ENCODE measurements at regions not wholly inside any gene's neighbourhood (a gene's known extent, or its start where the extent isn't known, plus 50 kb on each side); places are given as distances from the start of the nearest gene placed in this dataset.
A peak's percentile ranks its signal among the peaks of the same experiment; 100 is the strongest.
"Not testable (repeated sequence)": the region's sequence is repeated elsewhere in the genome, so short reads cannot be mapped to it uniquely, and the experiment has no call there.

GRCh38 chr19:31527443-31527842 lies 178.2 kb upstream of the TSHZ3 start:
- Mint-ChIP-seq H3K27me3 (peaks cover 5% of the 10 kb centered on the region), H3K27ac (no peak overlapping the region), H3K36me3 (peaks cover 3% of the 10 kb centered on the region), H3K9me3 (peaks cover 11% of the 10 kb centered on the region), H3K4me3 (no peak overlapping the region), H3K4me1 (no peaks in the 10 kb centered on the region)

GRCh38 chr19:31528261-31528660 lies 179.0 kb upstream of the TSHZ3 start:
- H3K27ac Mint-ChIP-seq: no peak overlapping the region
- peaks cover 3% of the 10 kb centered on the region for H3K36me3 Mint-ChIP-seq
- peaks cover 11% of the 10 kb centered on the region for H3K9me3 Mint-ChIP-seq
- peaks cover 7% of the 10 kb centered on the region for H3K27me3 Mint-ChIP-seq
- no peaks in the 10 kb centered on the region for H3K4me1 Mint-ChIP-seq
- no peak overlapping the region for H3K4me3 Mint-ChIP-seq

GRCh38 chr19:31529121-31529520 lies 179.9 kb upstream of the TSHZ3 start:
- no peak overlapping the region for H3K27ac Mint-ChIP-seq
- H3K27me3 Mint-ChIP-seq: peaks cover 7% of the 10 kb centered on the region
- no peaks in the 10 kb centered on the region for H3K4me1 Mint-ChIP-seq
- peaks cover 3% of the 10 kb centered on the region for H3K36me3 Mint-ChIP-seq
- H3K4me3 Mint-ChIP-seq: no peak overlapping the region
- H3K9me3 Mint-ChIP-seq: peaks cover 11% of the 10 kb centered on the region

- no peak overlapping the region for H3K27ac Mint-ChIP-seq
- no peaks in the 10 kb centered on the region for H3K36me3 Mint-ChIP-seq
- no peaks in the 10 kb centered on the region for H3K4me1 Mint-ChIP-seq
- H3K27me3 Mint-ChIP-seq: peaks cover 2% of the 10 kb centered on the region
- H3K9me3 Mint-ChIP-seq: peaks cover 5% of the 10 kb centered on the region
- H3K4me3 Mint-ChIP-seq: no peak overlapping the region
Observed at GRCh38 chr19:31530781-31531180, 181.5 kb upstream of the TSHZ3 start.

- no peaks in the 10 kb centered on the region for H3K4me1 Mint-ChIP-seq
- H3K4me3 Mint-ChIP-seq: no peak overlapping the region
- H3K36me3 Mint-ChIP-seq: no peaks in the 10 kb centered on the region
- no peaks in the 10 kb centered on the region for H3K9me3 Mint-ChIP-seq
- H3K27me3 Mint-ChIP-seq: peaks cover 2% of the 10 kb centered on the region
- H3K27ac Mint-ChIP-seq: no peak overlapping the region
Observed at GRCh38 chr19:31531326-31531725, 182.1 kb upstream of the TSHZ3 start.

- no peak overlapping the region for H3K27ac Mint-ChIP-seq
- peaks cover 2% of the 10 kb centered on the region for H3K27me3 Mint-ChIP-seq
- H3K36me3 Mint-ChIP-seq: no peaks in the 10 kb centered on the region
- no peak overlapping the region for H3K4me3 Mint-ChIP-seq
- H3K4me1 Mint-ChIP-seq: no peaks in the 10 kb centered on the region
- no peaks in the 10 kb centered on the region for H3K9me3 Mint-ChIP-seq
Observed at GRCh38 chr19:31532034-31532433, 182.8 kb upstream of the TSHZ3 start.

GRCh38 chr19:31533114-31533513 lies 183.9 kb upstream of the TSHZ3 start:
- no peaks in the 10 kb centered on the region for H3K9me3 Mint-ChIP-seq
- no peak overlapping the region for H3K27ac Mint-ChIP-seq
- H3K27me3 Mint-ChIP-seq: peaks cover 2% of the 10 kb centered on the region
- H3K4me3 Mint-ChIP-seq: no peak overlapping the region
- H3K4me1 Mint-ChIP-seq: no peaks in the 10 kb centered on the region
- no peaks in the 10 kb centered on the region for H3K36me3 Mint-ChIP-seq

- no peaks in the 10 kb centered on the region for H3K9me3 Mint-ChIP-seq
- H3K4me3 Mint-ChIP-seq: no peak overlapping the region
- H3K27ac Mint-ChIP-seq: no peak overlapping the region
- peaks cover 2% of the 10 kb centered on the region for H3K27me3 Mint-ChIP-seq
- H3K4me1 Mint-ChIP-seq: no peaks in the 10 kb centered on the region
- H3K36me3 Mint-ChIP-seq: no peaks in the 10 kb centered on the region
Observed at GRCh38 chr19:31534231-31534630, 185.0 kb upstream of the TSHZ3 start.

GRCh38 chr19:31534786-31535657 lies 185.8 kb upstream of the TSHZ3 start:
- no peaks in the 10 kb centered on the region for H3K36me3 Mint-ChIP-seq
- H3K9me3 Mint-ChIP-seq: no peaks in the 10 kb centered on the region
- H3K27ac Mint-ChIP-seq: peak overlapping the region; percentile 43
- H3K4me3 Mint-ChIP-seq: no peak overlapping the region
- no peaks in the 10 kb centered on the region for H3K4me1 Mint-ChIP-seq
- peaks cover 2% of the 10 kb centered on the region for H3K27me3 Mint-ChIP-seq

GRCh38 chr19:31535691-31536460 lies 186.6 kb upstream of the TSHZ3 start:
- peaks cover 2% of the 10 kb centered on the region for H3K27me3 Mint-ChIP-seq
- H3K4me3 Mint-ChIP-seq: no peak overlapping the region
- H3K36me3 Mint-ChIP-seq: no peaks in the 10 kb centered on the region
- H3K9me3 Mint-ChIP-seq: no peaks in the 10 kb centered on the region
- peak overlapping the region; percentile 4 for H3K27ac Mint-ChIP-seq
- no peaks in the 10 kb centered on the region for H3K4me1 Mint-ChIP-seq

GRCh38 chr19:31537136-31537535 lies 187.9 kb upstream of the TSHZ3 start:
- H3K27ac Mint-ChIP-seq: no peak overlapping the region
- H3K4me1 Mint-ChIP-seq: no peaks in the 10 kb centered on the region
- no peaks in the 10 kb centered on the region for H3K36me3 Mint-ChIP-seq
- H3K4me3 Mint-ChIP-seq: no peak overlapping the region
- H3K9me3 Mint-ChIP-seq: no peaks in the 10 kb centered on the region
- H3K27me3 Mint-ChIP-seq: peaks cover 2% of the 10 kb centered on the region

- H3K9me3 Mint-ChIP-seq, H3K27me3 Mint-ChIP-seq, H3K4me3 Mint-ChIP-seq, H3K36me3 Mint-ChIP-seq, H3K27ac Mint-ChIP-seq, H3K4me1 Mint-ChIP-seq: not testable (repeated sequence)
Observed at GRCh38 chr19:31537902-31538301, 188.7 kb upstream of the TSHZ3 start.

GRCh38 chr19:31538879-31539278 lies 189.6 kb upstream of the TSHZ3 start:
- Mint-ChIP-seq H3K36me3 (no peaks in the 10 kb centered on the region), H3K27me3 (no peaks in the 10 kb centered on the region), H3K4me3 (no peak overlapping the region), H3K27ac (no peak overlapping the region), H3K9me3 (no peaks in the 10 kb centered on the region), H3K4me1 (no peaks in the 10 kb centered on the region)

- no peaks in the 10 kb centered on the region for H3K9me3 Mint-ChIP-seq
- no peaks in the 10 kb centered on the region for H3K36me3 Mint-ChIP-seq
- no peaks in the 10 kb centered on the region for H3K4me1 Mint-ChIP-seq
- H3K4me3 Mint-ChIP-seq: no peak overlapping the region
- no peaks in the 10 kb centered on the region for H3K27me3 Mint-ChIP-seq
- H3K27ac Mint-ChIP-seq: no peak overlapping the region
Observed at GRCh38 chr19:31539386-31539785, 190.2 kb upstream of the TSHZ3 start.

GRCh38 chr19:31541396-31541795 lies 192.2 kb upstream of the TSHZ3 start:
- Mint-ChIP-seq H3K4me1 (no peaks in the 10 kb centered on the region), H3K4me3 (no peak overlapping the region), H3K36me3 (no peaks in the 10 kb centered on the region), H3K27ac (no peak overlapping the region), H3K27me3 (no peaks in the 10 kb centered on the region), H3K9me3 (no peaks in the 10 kb centered on the region)

- Mint-ChIP-seq H3K36me3 (no peaks in the 10 kb centered on the region), H3K27ac (no peak overlapping the region), H3K4me3 (no peak overlapping the region), H3K9me3 (no peaks in the 10 kb centered on the region), H3K4me1 (no peaks in the 10 kb centered on the region), H3K27me3 (no peaks in the 10 kb centered on the region)
Observed at GRCh38 chr19:31543456-31543855, 194.2 kb upstream of the TSHZ3 start.
